Stomach (tissue), 4 donors: ENCODE measurements at regions not wholly inside any gene's neighbourhood (a gene's known extent, or its start where the extent isn't known, plus 50 kb on each side); places are given as distances from the start of the nearest gene placed in this dataset.

Experiments used
- CTCF ChIP-seq, 7 experiments: fragments of 450-650 bp in 4 of 7; fragments of 200-600 bp in 3 of 7; sonication (generic) in 3 of 7; IDR thresholded peaks; one replicate each; pipeline ENCODE4 v1.5.1; 2016 to 2019; ENCODE audit warnings: antibody characterized with exemption in 7 of 7, control low read depth in 2 of 7, mild to moderate bottlenecking in 1 of 7
- POLR2A ChIP-seq, 4 donors: fragments of 450-650 bp; IDR thresholded peaks; one replicate each; pipeline ENCODE4 v1.6.1; 2016; ENCODE audit warnings: antibody characterized with exemption in 4 of 4, control low read depth in 2 of 4, mild to moderate bottlenecking in 1 of 4, moderate library complexity in 1 of 4
- POLR2AphosphoS5 ChIP-seq, 3 donors: sonication (generic); formaldehyde crosslinking; IDR thresholded peaks; one replicate each; pipeline ENCODE4 v1.6.1; 2016; ENCODE audit warnings: antibody characterized with exemption in 3 of 3

- TF ChIP-seq CTCF (IDR thresholded peaks at IDR 0.05), result no peak
- TF ChIP-seq POLR2AphosphoS5 (IDR thresholded peaks at IDR 0.05), result no peak
- no peak for TF ChIP-seq POLR2A (IDR thresholded peaks at IDR 0.05)
These were observed 409.4 kb downstream of the UBE2NL start for GRCh38 chrX:144293229-144293628.
